IMR-90 (cell line): ENCODE measurements at regions not wholly inside any gene's neighbourhood (a gene's known extent, or its start where the extent isn't known, plus 50 kb on each side); places are given as distances from the start of the nearest gene placed in this dataset.
"Not testable (repeated sequence)": the region's sequence is repeated elsewhere in the genome, so short reads cannot be mapped to it uniquely, and the experiment has no call there.

Source experiments
- ATAC-seq: fragments of 200-7000 bp; cut with Tn5 transposase; 2 replicates; pipeline ENCODE4 v1.9.1; 2020; ENCODE audit warnings: low read depth, mild to moderate bottlenecking, moderate library complexity
- BruUV-seq: library from RNA; stranded (reverse); fragments of 400-500 nt; replicated peaks from 2 replicates; lab custom pipeline; 2021; lab: Mats Ljungman, UMichigan
- CTCF ChIA-PET: fragments of 300-600 bp; formaldehyde crosslinking; extraction: SDS; loops from one replicate; lab custom pipeline; 2021; ENCODE audit warnings: antibody characterized with exemption; lab: Yijun Ruan, JAX
- POLR2A ChIA-PET: fragments of 300-600 bp; sonication (Branson Sonifier 250); formaldehyde crosslinking; loops from one replicate; lab custom pipeline; 2022; ENCODE audit warnings: antibody characterized with exemption; ENCODE audit not compliant: unreplicated experiment; lab: Charles Lee
- DNase-seq: peaks from one replicate; pipeline ENCODE4 v3.0.0; 2013
- H2AFZ ChIP-seq: replicated peaks from 2 replicates; pipeline ENCODE3; 2013; ENCODE audit warnings: low read length, mild to moderate bottlenecking; ENCODE audit not compliant: poor library complexity
- H2AK5ac ChIP-seq: 2 replicates; pipeline ENCODE4 v1.6.1; 2013; ENCODE audit warnings: low read depth, low read length, inconsistent platforms
- H2AK9ac ChIP-seq: replicated peaks from 2 replicates; pipeline ENCODE3; 2013; ENCODE audit warnings: mild to moderate bottlenecking, low read depth, low read length, moderate library complexity; ENCODE audit not compliant: poor library complexity
- H2BK120ac ChIP-seq: 2 replicates; pipeline ENCODE4 v1.6.1; 2013; ENCODE audit warnings: low read depth, low read length, inconsistent platforms
- H2BK15ac ChIP-seq: 3 replicates; pipeline ENCODE4 v1.6.1; 2013; ENCODE audit warnings: low read depth, low read length, inconsistent platforms
- H2BK20ac ChIP-seq: 2 replicates; pipeline ENCODE4 v1.6.1; 2013; ENCODE audit warnings: low read depth, mild to moderate bottlenecking, inconsistent platforms, low read length, moderate library complexity
- H2BK5ac ChIP-seq: 2 replicates; pipeline ENCODE4 v1.6.1; 2013; ENCODE audit warnings: mild to moderate bottlenecking, low read depth, low read length, inconsistent platforms; ENCODE audit not compliant: poor library complexity, severe bottlenecking
- H3K14ac ChIP-seq: replicated peaks from 2 replicates; pipeline ENCODE4 v1.6.1; 2013; ENCODE audit warnings: low read depth, low read length, inconsistent platforms
- H3K18ac ChIP-seq: 2 replicates; pipeline ENCODE4 v1.6.1; 2013; ENCODE audit warnings: low read depth, low read length, control low read depth
- H3K23ac ChIP-seq: 2 replicates; pipeline ENCODE4 v1.6.1; 2013; ENCODE audit warnings: low read depth, low read length, inconsistent platforms
- H3K27ac ChIP-seq: 2 replicates; pipeline ENCODE4 v1.5.1; 2013; ENCODE audit warnings: mild to moderate bottlenecking, control low read depth, low read length; ENCODE audit not compliant: insufficient read depth
- H3K27me3 ChIP-seq: 2 replicates; pipeline ENCODE4 v1.6.1; 2013; ENCODE audit warnings: low read length; ENCODE audit not compliant: control insufficient read depth, insufficient read depth
- H3K36me3 ChIP-seq: 2 replicates; pipeline ENCODE4 v1.6.1; 2013; ENCODE audit warnings: low read length, mixed read lengths; ENCODE audit not compliant: control insufficient read depth, insufficient read depth
- H3K4ac ChIP-seq: 2 replicates; pipeline ENCODE4 v1.6.1; 2013; ENCODE audit warnings: low read depth, low read length, inconsistent platforms
- H3K4me1 ChIP-seq: 2 replicates; pipeline ENCODE4 v1.6.1; 2013; ENCODE audit warnings: low read length, mixed read lengths; ENCODE audit not compliant: control insufficient read depth, insufficient read depth
- H3K4me2 ChIP-seq: 2 replicates; pipeline ENCODE4 v1.6.1; 2013; ENCODE audit warnings: low read depth, mild to moderate bottlenecking, control low read depth, low read length, moderate library complexity
- H3K4me3 ChIP-seq: 2 replicates; pipeline ENCODE4 v1.5.1; 2013; ENCODE audit warnings: low read depth, mild to moderate bottlenecking, control low read depth, low read length, moderate library complexity; ENCODE audit not compliant: insufficient read depth
- H3K56ac ChIP-seq: 2 replicates; pipeline ENCODE4 v1.6.1; 2013; ENCODE audit warnings: low read length, inconsistent platforms; ENCODE audit not compliant: insufficient read depth; ENCODE audit errors: extremely low read depth
- H3K79me1 ChIP-seq, 2 experiments: 2 replicates each; pipeline ENCODE4 v1.6.1; 2013; ENCODE audit warnings: low read length in 2 of 2, inconsistent platforms in 1 of 2, low read depth in 1 of 2
- H3K9ac ChIP-seq: 2 replicates; pipeline ENCODE4 v1.6.1; 2013; ENCODE audit warnings: low read depth, low read length, control low read depth
- H3K9me1 ChIP-seq: 2 replicates; pipeline ENCODE4 v1.6.1; 2013; ENCODE audit warnings: low read length, inconsistent platforms; ENCODE audit not compliant: insufficient read depth
- H3K9me3 ChIP-seq: 2 replicates; pipeline ENCODE4 v1.6.1; 2013; ENCODE audit warnings: low read length; ENCODE audit not compliant: control insufficient read depth, insufficient read depth
- H4K20me1 ChIP-seq: 2 replicates; pipeline ENCODE4 v1.6.1; 2013; ENCODE audit warnings: low read length, inconsistent platforms; ENCODE audit not compliant: insufficient read depth
- H4K5ac ChIP-seq: 2 replicates; pipeline ENCODE4 v1.6.1; 2013; ENCODE audit warnings: mild to moderate bottlenecking, low read depth, low read length, control low read depth
- H4K8ac ChIP-seq, 2 experiments: 2 replicates each; pipeline ENCODE4 v1.6.1; 2013; ENCODE audit warnings: low read depth in 2 of 2, low read length in 2 of 2, control low read depth in 1 of 2, inconsistent platforms in 1 of 2
- H4K91ac ChIP-seq: 2 replicates; pipeline ENCODE4 v1.6.1; 2013; ENCODE audit warnings: low read depth, low read length, inconsistent platforms; ENCODE audit not compliant: insufficient read depth
- WGBS, 2 experiments: methylation state at CpG; one replicate each; pipeline versions ENCODE4 v1.1.5 to v1.1.7; 2013; ENCODE audit warnings: missing lambda C conversion rate in 2 of 2; ENCODE audit not compliant: insufficient read length in 1 of 2; ENCODE audit errors: extremely low coverage in 2 of 2; 5-methylcytosine and 5-hydroxymethylcytosine counted together
- dilution Hi-C: fragments of 300-500 bp; cut with HindIII; formaldehyde crosslinking; loops from one replicate; pipeline ENCODE4 v1.14.3; 2018; ENCODE audit warnings: low sequenced_read_pairs; ENCODE audit not compliant: unreplicated experiment
- in situ Hi-C: fragments of 300-500 bp; cut with MboI; formaldehyde crosslinking; loops from 3 replicates; pipeline ENCODE4 v1.14.3; 2019; ENCODE audit warnings: low sequenced_read_pairs, inconsistent platforms, mixed read lengths
- intact Hi-C: fragments of 100-400 bp; cut with micrococcal nuclease; formaldehyde crosslinking; loops from 2 replicates; pipeline ENCODE4 v1.10.0; 2022

GRCh38 chrX:7608625-7609024, 234.3 kb upstream of the VCX start:
- not testable (repeated sequence) for BruUV-seq, H2BK5ac ChIP-seq

More at GRCh38 chrX:7608625-7609024, 234.3 kb upstream of the VCX start:
- H3K4me3 ChIP-seq, H2AFZ ChIP-seq, H3K14ac ChIP-seq, H3K36me3 ChIP-seq, H2BK20ac ChIP-seq, ATAC-seq, H2AK5ac ChIP-seq, H3K4me1 ChIP-seq, H4K8ac ChIP-seq, POLR2A ChIA-PET, H3K79me1 ChIP-seq, H2BK15ac ChIP-seq, H2AK9ac ChIP-seq, H4K20me1 ChIP-seq, H3K9ac ChIP-seq, H3K27me3 ChIP-seq, H3K23ac ChIP-seq, DNase-seq, in situ Hi-C loops, H3K56ac ChIP-seq, H2BK120ac ChIP-seq, H3K4me2 ChIP-seq, H3K9me3 ChIP-seq, H3K4ac ChIP-seq, H3K18ac ChIP-seq, intact Hi-C loops, H3K9me1 ChIP-seq, H4K5ac ChIP-seq, CTCF ChIA-PET, H4K91ac ChIP-seq, dilution Hi-C loops, H3K27ac ChIP-seq: not testable (repeated sequence)
- WGBS, 2 experiments = 80% methylated on average over 1 of the region's 29 CpGs; no CpG with 5 or more reads in 1 of the 2 experiments
